ENCODE measurements at regions not wholly inside any gene's neighbourhood (a gene's known extent, or its start where the extent isn't known, plus 50 kb on each side); places are given as distances from the start of the nearest gene placed in this dataset.

DNA sequence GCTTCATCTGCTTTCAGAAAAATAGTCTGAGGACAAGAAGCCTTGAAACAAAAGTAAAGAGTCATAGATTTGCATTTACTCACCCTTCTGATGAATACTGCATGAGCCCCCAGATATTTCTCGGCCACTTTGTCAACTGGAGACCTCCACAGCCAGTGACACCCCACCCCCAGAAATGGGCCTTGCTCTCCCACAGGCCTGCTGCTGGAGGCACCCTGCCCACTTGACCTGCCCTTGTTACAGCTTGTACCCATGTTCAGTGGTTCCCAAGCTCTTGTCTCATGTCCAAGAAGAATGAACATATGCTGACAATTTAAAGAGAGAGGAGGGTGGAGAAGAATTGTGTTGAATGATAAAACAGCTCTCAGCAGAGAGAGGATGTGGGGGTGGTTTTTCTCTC is 225.1 kb downstream of the DCAF12L2 start:
- no peak overlapping the region for H3K27ac ChIP-seq
- 64 to 71% (median 70%) methylated on average over 1 of the region's 1 CpG for WGBS, 3 donors
- intact Hi-C loops (cut with DNase I), result no loop called here
- no peaks in the 10 kb centered on the region for H3K36me3 ChIP-seq
- no peaks in the 10 kb centered on the region for H3K27me3 ChIP-seq
- TF ChIP-seq, protein P1, sequence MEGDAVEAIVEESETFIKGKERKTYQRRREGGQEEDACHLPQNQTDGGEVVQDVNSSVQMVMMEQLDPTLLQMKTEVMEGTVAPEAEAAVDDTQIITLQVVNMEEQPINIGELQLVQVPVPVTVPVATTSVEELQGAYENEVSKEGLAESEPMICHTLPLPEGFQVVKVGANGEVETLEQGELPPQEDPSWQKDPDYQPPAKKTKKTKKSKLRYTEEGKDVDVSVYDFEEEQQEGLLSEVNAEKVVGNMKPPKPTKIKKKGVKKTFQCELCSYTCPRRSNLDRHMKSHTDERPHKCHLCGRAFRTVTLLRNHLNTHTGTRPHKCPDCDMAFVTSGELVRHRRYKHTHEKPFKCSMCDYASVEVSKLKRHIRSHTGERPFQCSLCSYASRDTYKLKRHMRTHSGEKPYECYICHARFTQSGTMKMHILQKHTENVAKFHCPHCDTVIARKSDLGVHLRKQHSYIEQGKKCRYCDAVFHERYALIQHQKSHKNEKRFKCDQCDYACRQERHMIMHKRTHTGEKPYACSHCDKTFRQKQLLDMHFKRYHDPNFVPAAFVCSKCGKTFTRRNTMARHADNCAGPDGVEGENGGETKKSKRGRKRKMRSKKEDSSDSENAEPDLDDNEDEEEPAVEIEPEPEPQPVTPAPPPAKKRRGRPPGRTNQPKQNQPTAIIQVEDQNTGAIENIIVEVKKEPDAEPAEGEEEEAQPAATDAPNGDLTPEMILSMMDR (IDR thresholded peaks at IDR 0.05), result no peak
- TF ChIP-seq EP300 (IDR thresholded peaks at IDR 0.05), result no peak
- TF ChIP-seq POLR2A (IDR thresholded peaks at IDR 0.05), result no peak
- no peak overlapping the region for H3K4me3 ChIP-seq
- H3K4me1 ChIP-seq (ENCODE audit: insufficient read depth), result no peaks in the 10 kb centered on the region
- H3K9me3 ChIP-seq, result no peaks in the 10 kb centered on the region
- no peak for DNase-seq

DNA sequence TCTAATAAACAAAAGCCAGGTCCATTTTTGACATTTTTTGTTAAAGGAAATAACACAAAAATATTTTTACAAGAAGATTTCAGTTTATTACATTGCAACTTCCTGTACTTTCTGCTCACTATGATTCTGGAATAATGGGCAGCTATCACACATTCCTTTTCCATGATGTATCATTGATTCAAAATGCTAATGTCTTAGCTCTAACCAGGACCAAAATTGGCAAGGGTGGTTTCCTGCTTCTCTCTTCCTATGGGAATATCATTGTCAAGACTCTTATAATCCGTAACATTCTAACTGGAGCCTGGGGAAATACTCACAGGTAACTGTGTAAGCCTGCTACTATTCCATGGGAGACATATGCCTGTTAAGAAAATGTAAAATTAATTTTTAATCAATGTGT is 218.6 kb downstream of the DCAF12L2 start:
- no peak for TF ChIP-seq POLR2A (IDR thresholded peaks at IDR 0.05)
- TF ChIP-seq, protein P1 (IDR thresholded peaks at IDR 0.05), result no peak
- no peak for TF ChIP-seq EP300 (IDR thresholded peaks at IDR 0.05)
- H3K4me3 ChIP-seq, result no peak overlapping the region
- no peaks in the 10 kb centered on the region for H3K27me3 ChIP-seq
- H3K27ac ChIP-seq, result no peak overlapping the region
- no peak for DNase-seq
- 56 to 74% (median 73%) methylated on average over 1 of the region's 1 CpG for WGBS, 3 donors
- H3K9me3 ChIP-seq, result no peaks in the 10 kb centered on the region
- no peaks in the 10 kb centered on the region for H3K36me3 ChIP-seq
- intact Hi-C loops (cut with DNase I), result no loop called here
- no peaks in the 10 kb centered on the region for H3K4me1 ChIP-seq (ENCODE audit: insufficient read depth)

DNA sequence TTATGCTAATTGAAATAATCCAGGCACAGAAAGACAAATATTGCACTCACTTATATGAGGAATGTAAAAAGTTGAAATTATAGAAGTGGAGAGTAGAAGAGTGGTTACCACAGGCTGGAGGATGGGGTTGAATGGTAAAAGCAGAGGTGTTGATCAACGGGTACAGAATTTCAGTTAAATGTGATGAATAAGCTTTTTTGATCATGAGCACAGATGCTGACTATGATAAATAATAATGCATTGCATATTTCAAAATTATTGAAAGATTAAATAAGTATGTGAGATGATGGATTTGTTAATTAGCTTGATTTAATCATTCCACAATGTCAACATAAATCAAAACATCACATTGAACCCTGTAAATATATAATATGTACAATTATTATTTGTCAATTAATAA is 213.1 kb downstream of the DCAF12L2 start:
- intact Hi-C loops (cut with DNase I), result no loop called here
- no peaks in the 10 kb centered on the region for H3K9me3 ChIP-seq
- no peaks in the 10 kb centered on the region for H3K36me3 ChIP-seq
- DNase-seq, result no peak
- H3K27ac ChIP-seq, result no peak overlapping the region
- no peaks in the 10 kb centered on the region for H3K4me1 ChIP-seq (ENCODE audit: insufficient read depth)
- TF ChIP-seq EP300 (IDR thresholded peaks at IDR 0.05) (no peak), POLR2A (IDR thresholded peaks at IDR 0.05) (no peak)
- TF ChIP-seq, protein P1 (IDR thresholded peaks at IDR 0.05), result no peak
- no peak overlapping the region for H3K4me3 ChIP-seq
- 67 to 81% (median 75%) methylated on average over 1 of the region's 1 CpG for WGBS, 3 donors
- no peaks in the 10 kb centered on the region for H3K27me3 ChIP-seq

DNA sequence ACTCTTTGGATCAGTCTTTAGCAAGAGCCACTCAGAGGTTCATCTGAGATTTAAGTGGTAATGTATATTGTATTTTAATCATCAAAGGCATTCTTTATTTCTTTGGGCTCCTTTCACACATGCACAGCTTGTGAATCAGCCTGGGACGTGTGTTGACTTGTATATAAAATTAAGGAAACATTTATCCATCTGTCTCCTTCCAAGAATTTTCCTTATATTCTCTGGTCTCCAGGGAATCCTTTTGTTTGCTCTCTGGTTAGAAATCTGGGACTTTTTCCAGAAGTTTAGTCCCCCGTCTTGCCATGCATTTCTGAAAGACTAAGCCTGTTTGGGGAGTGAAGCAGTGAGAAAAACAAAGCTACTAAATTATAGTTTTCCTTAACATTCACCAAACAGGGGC is 212.3 kb downstream of the DCAF12L2 start:
- Histone ChIP-seq H3K4me1 (ENCODE audit: insufficient read depth) (no peaks in the 10 kb centered on the region), H3K36me3 (no peaks in the 10 kb centered on the region), H3K4me3 (no peak overlapping the region), H3K27ac (no peak overlapping the region), H3K9me3 (no peaks in the 10 kb centered on the region), H3K27me3 (no peaks in the 10 kb centered on the region)
- DNase-seq, result no peak
- WGBS, 3 donors, result 2 to 5% (median 3%) methylated on average over 2 of the region's 2 CpGs
- TF ChIP-seq POLR2A (IDR thresholded peaks at IDR 0.05), result no peak
- intact Hi-C loops (cut with DNase I), result no loop called here

DNA sequence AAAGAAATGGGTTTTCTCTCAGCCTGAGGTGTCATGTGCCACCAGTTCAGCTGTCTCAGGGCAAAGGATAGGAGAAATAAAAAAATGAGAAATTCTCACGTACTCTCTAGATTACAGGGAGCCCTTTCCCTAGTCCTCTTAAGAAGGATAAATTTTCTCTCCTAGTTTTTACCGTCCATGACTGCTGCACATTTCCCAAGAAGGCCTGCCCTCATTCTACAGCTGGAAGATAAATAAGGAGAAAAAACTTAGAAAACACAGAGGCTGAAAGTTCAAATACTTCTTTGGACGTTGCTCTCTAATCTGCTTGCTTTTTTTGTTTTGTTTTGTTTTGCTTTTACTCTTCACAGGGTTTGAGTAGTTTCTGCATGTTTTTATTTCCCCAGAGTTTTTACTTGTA is 211.9 kb downstream of the DCAF12L2 start:
- Histone ChIP-seq H3K27me3 (no peaks in the 10 kb centered on the region), H3K4me3 (no peak overlapping the region), H3K36me3 (no peaks in the 10 kb centered on the region), H3K9me3 (no peaks in the 10 kb centered on the region), H3K4me1 (ENCODE audit: insufficient read depth) (no peaks in the 10 kb centered on the region), H3K27ac (no peak overlapping the region)
- intact Hi-C loops (cut with DNase I), result no loop called here
- TF ChIP-seq POLR2A (IDR thresholded peaks at IDR 0.05), result no peak
- TF ChIP-seq, protein P1 (IDR thresholded peaks at IDR 0.05), result no peak
- TF ChIP-seq EP300 (IDR thresholded peaks at IDR 0.05), result no peak
- 10 to 23% (median 20%) methylated on average over 3 of the region's 3 CpGs for WGBS, 3 donors
- no peak for DNase-seq

Measured in ovary (tissue), 7 donors.